Smooth muscle cell (in vitro differentiated cells): ENCODE measurements at regions not wholly inside any gene's neighbourhood (a gene's known extent, or its start where the extent isn't known, plus 50 kb on each side); places are given as distances from the start of the nearest gene placed in this dataset.

Source experiments
- DNase-seq: peaks from one replicate; lab custom pipeline; 2025; ENCODE audit not compliant: unreplicated experiment; lab: John Stamatoyannopoulos, UW
- H2AFZ ChIP-seq: fragments of 200-600 bp; sonication (generic); 2 replicates; pipeline ENCODE4 v1.6.0; 2016; ENCODE audit warnings: antibody characterized with exemption, low read depth, mild to moderate bottlenecking
- H3F3A ChIP-seq: fragments of 200-600 bp; sonication (generic); 2 replicates; pipeline ENCODE4 v1.6.0; 2017; ENCODE audit warnings: antibody characterized with exemption, low read depth
- H3K27ac ChIP-seq: fragments of 200-600 bp; sonication (generic); 2 replicates; pipeline ENCODE4 v1.5.1; 2016; ENCODE audit warnings: low read depth, mild to moderate bottlenecking
- H3K27me3 ChIP-seq: fragments of 200-600 bp; sonication (generic); 2 replicates; pipeline ENCODE4 v1.6.1; 2016; ENCODE audit warnings: low read depth, mild to moderate bottlenecking
- H3K36me3 ChIP-seq: fragments of 200-600 bp; sonication (generic); 2 replicates; pipeline ENCODE4 v1.5.1; 2016; ENCODE audit warnings: low read depth
- H3K4me1 ChIP-seq: fragments of 200-600 bp; sonication (generic); 2 replicates; pipeline ENCODE4 v1.5.1; 2016; ENCODE audit warnings: low read depth
- H3K4me2 ChIP-seq: fragments of 200-600 bp; sonication (generic); 2 replicates; pipeline ENCODE4 v1.6.0; 2016; ENCODE audit warnings: mild to moderate bottlenecking
- H3K4me3 ChIP-seq: fragments of 200-600 bp; sonication (generic); 2 replicates; pipeline ENCODE4 v1.5.1; 2016; ENCODE audit warnings: mild to moderate bottlenecking
- H3K79me2 ChIP-seq: fragments of 200-600 bp; sonication (generic); 2 replicates; pipeline ENCODE4 v1.6.0; 2016; ENCODE audit warnings: low read depth, mild to moderate bottlenecking
- H3K9ac ChIP-seq: fragments of 200-600 bp; sonication (generic); 2 replicates; pipeline ENCODE4 v1.6.0; 2016; ENCODE audit warnings: low read depth
- H3K9me3 ChIP-seq: fragments of 200-600 bp; sonication (generic); replicated peaks from 2 replicates; pipeline ENCODE4 v1.5.1; 2016; ENCODE audit warnings: low read depth
- H4K20me1 ChIP-seq: fragments of 200-600 bp; sonication (generic); 2 replicates; pipeline ENCODE4 v1.6.0; 2016; ENCODE audit warnings: low read depth
- WGBS: methylation state at CpG from one replicate; pipeline ENCODE4 v1.1.7; 2016; ENCODE audit warnings: low lambda C conversion rate; 5-methylcytosine and 5-hydroxymethylcytosine counted together
- TF ChIP-seq, protein P1 (sequence below): fragments of 200-600 bp; sonication (generic); IDR thresholded peaks from 2 replicates; pipeline ENCODE4 v1.5.1; 2017; ENCODE audit warnings: borderline replicate concordance, mild to moderate bottlenecking, antibody characterized with exemption; ENCODE audit not compliant: insufficient read depth, poor library complexity, severe bottlenecking

DNA sequence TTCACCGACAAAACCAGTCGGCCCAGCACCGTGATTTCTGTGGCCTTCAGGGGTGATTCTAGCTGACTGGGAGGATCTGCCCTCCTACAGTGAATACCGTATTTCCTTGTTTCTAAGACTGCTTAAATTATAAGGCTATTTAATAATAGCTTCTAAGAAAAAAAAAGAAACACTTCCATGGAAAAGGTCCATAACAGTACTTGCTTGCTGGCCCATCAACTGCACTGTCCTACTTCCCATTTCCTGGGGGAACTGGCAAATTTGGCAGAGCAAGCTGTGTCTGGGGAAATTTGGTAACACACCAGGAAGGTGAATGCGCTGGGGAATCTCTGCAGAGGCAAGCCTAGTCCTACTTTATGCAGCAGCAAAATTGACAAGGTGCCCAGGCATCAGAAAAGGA, 214.0 kb downstream of the ZNF326 start:
- no peak overlapping the region for H3K9ac ChIP-seq
- no peak overlapping the region for H3K4me2 ChIP-seq
- H2AFZ ChIP-seq: no peak overlapping the region
- no peaks in the 10 kb centered on the region for H4K20me1 ChIP-seq
- H3F3A ChIP-seq: no peaks in the 10 kb centered on the region
- H3K9me3 ChIP-seq: no peaks in the 10 kb centered on the region
- H3K4me3 ChIP-seq: no peak overlapping the region
- DNase-seq: no peak
- H3K36me3 ChIP-seq: no peaks in the 10 kb centered on the region
- H3K27ac ChIP-seq: no peak overlapping the region
- TF ChIP-seq, protein P1, sequence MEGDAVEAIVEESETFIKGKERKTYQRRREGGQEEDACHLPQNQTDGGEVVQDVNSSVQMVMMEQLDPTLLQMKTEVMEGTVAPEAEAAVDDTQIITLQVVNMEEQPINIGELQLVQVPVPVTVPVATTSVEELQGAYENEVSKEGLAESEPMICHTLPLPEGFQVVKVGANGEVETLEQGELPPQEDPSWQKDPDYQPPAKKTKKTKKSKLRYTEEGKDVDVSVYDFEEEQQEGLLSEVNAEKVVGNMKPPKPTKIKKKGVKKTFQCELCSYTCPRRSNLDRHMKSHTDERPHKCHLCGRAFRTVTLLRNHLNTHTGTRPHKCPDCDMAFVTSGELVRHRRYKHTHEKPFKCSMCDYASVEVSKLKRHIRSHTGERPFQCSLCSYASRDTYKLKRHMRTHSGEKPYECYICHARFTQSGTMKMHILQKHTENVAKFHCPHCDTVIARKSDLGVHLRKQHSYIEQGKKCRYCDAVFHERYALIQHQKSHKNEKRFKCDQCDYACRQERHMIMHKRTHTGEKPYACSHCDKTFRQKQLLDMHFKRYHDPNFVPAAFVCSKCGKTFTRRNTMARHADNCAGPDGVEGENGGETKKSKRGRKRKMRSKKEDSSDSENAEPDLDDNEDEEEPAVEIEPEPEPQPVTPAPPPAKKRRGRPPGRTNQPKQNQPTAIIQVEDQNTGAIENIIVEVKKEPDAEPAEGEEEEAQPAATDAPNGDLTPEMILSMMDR: no peak
- H3K27me3 ChIP-seq: no peaks in the 10 kb centered on the region
- H3K79me2 ChIP-seq: no peaks in the 10 kb centered on the region
- 74% methylated on average over 5 of the region's 5 CpGs for WGBS
- no peaks in the 10 kb centered on the region for H3K4me1 ChIP-seq

DNA sequence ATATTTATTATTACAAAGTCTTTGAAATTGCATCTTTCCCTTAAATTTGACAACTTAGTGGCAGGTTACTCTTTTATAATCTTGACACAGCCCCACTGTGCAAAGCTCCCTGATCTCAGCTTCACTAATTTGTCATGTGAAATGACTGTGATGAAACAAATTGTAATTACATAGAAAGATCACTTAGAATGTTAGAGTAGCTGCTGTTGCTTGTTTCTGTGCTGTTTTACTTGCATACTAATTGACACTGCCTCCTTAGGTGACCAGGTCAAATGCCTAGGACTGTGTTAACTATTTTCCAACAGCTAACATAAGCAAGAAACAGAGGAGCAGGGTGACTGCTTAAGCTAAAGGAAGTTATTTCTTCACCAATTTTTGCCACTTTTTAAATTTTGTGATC, 211.3 kb downstream of the ZNF326 start:
- no peaks in the 10 kb centered on the region for H3F3A ChIP-seq
- no peaks in the 10 kb centered on the region for H3K79me2 ChIP-seq
- H3K4me3 ChIP-seq: no peak overlapping the region
- no peak overlapping the region for H3K27ac ChIP-seq
- TF ChIP-seq, protein P1: no peak
- no peaks in the 10 kb centered on the region for H3K4me1 ChIP-seq
- H3K9me3 ChIP-seq: no peaks in the 10 kb centered on the region
- no peak overlapping the region for H2AFZ ChIP-seq
- DNase-seq: no peak
- H4K20me1 ChIP-seq: no peaks in the 10 kb centered on the region
- H3K36me3 ChIP-seq: no peaks in the 10 kb centered on the region
- H3K9ac ChIP-seq: no peak overlapping the region
- no peak overlapping the region for H3K4me2 ChIP-seq
- H3K27me3 ChIP-seq: no peaks in the 10 kb centered on the region

DNA sequence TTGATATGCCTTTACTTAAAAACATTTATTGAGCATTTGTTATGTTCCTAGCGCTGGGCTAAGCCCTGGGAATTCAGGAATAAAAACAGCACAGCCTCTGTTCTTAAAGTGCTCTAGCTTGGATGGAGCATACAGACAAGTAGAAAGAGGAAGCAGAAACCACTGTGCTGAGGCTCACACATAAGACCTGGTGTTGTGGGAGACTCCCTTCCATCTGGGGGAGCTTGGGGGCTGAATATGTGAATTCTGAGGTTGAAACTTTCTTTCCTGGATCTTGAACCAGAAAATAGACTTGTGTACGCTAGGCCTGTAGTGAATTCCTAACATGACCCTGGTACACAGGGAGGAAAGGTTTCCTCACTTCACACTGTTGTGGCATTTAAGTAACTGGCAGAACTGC, 209.9 kb downstream of the ZNF326 start:
- TF ChIP-seq, protein P1: no peak
- no peaks in the 10 kb centered on the region for H3K79me2 ChIP-seq

DNA sequence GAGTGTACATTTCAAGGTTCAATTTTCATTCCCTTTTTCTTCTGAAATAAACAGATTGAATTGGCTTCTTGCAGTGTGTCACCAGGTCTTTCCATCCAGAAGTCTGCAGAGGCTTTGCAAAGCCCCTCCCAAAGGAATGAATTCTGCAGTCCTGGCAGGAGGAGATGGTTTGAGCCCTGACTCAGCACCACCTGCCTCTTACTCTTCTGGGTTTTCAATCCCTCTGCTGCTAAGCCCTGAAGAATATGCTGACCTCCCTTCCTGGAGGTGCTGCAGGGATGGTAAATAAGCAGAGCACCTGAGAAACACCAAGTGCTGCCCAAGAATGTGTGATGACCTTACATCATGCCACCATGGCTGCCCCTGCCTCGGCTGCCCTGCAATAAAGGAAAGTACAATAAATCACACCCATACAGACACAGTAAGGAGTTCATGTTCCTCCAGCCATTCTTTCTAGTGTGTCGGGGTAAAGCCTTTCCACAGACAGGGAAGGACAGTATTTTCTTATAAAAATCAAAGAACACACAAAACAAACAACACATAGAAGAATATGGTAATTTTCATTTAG, 209.2 kb downstream of the ZNF326 start:
- TF ChIP-seq, protein P1: no peak
- Histone ChIP-seq H3K36me3 (no peaks in the 10 kb centered on the region), H3K4me2 (no peak overlapping the region), H4K20me1 (no peaks in the 10 kb centered on the region), H3K9me3 (no peaks in the 10 kb centered on the region), H3K27ac (no peak overlapping the region), H3K27me3 (no peaks in the 10 kb centered on the region), H3K9ac (no peak overlapping the region), H3K4me3 (no peak overlapping the region), H3F3A (no peaks in the 10 kb centered on the region), H3K79me2 (no peaks in the 10 kb centered on the region), H2AFZ (no peak overlapping the region), H3K4me1 (peaks cover 13% of the 10 kb centered on the region)
- WGBS: 82% methylated on average over 2 of the region's 2 CpGs
- DNase-seq: no peak

More for the DNA sequence above, 209.9 kb downstream of the ZNF326 start:
- Histone ChIP-seq H3F3A (no peaks in the 10 kb centered on the region), H3K4me1 (peaks cover 10% of the 10 kb centered on the region), H3K9me3 (no peaks in the 10 kb centered on the region), H3K4me2 (no peak overlapping the region), H3K27me3 (no peaks in the 10 kb centered on the region), H3K27ac (no peak overlapping the region), H3K36me3 (no peaks in the 10 kb centered on the region), H4K20me1 (no peaks in the 10 kb centered on the region), H3K9ac (no peak overlapping the region), H3K4me3 (no peak overlapping the region), H2AFZ (no peak overlapping the region)
- no peak for DNase-seq
- WGBS: 90% methylated on average over 2 of the region's 2 CpGs
